Lower leg skin (tissue), 3 donors: ENCODE measurements at regions not wholly inside any gene's neighbourhood (a gene's known extent, or its start where the extent isn't known, plus 50 kb on each side); places are given as distances from the start of the nearest gene placed in this dataset.

Experiments
- CTCF ChIP-seq, 3 donors: fragments of 450-650 bp; IDR thresholded peaks; one replicate each; pipeline ENCODE4 v1.5.1; 2016; ENCODE audit warnings: antibody characterized with exemption in 3 of 3, mild to moderate bottlenecking in 3 of 3, moderate library complexity in 2 of 3
- POLR2A ChIP-seq, 2 donors: fragments of 450-650 bp; IDR thresholded peaks; one replicate each; pipeline ENCODE4 v1.6.1; 2016 to 2017; ENCODE audit warnings: antibody characterized with exemption in 2 of 2, mild to moderate bottlenecking in 1 of 2, moderate library complexity in 1 of 2

GRCh38 chr2:163469561-163469962, 266.2 kb downstream of the FIGN start:
- no peak for TF ChIP-seq CTCF (IDR thresholded peaks at IDR 0.05)
- no peak for TF ChIP-seq POLR2A (IDR thresholded peaks at IDR 0.05)
